ENCODE measurements at regions not wholly inside any gene's neighbourhood (a gene's known extent, or its start where the extent isn't known, plus 50 kb on each side); places are given as distances from the start of the nearest gene placed in this dataset.

DNA sequence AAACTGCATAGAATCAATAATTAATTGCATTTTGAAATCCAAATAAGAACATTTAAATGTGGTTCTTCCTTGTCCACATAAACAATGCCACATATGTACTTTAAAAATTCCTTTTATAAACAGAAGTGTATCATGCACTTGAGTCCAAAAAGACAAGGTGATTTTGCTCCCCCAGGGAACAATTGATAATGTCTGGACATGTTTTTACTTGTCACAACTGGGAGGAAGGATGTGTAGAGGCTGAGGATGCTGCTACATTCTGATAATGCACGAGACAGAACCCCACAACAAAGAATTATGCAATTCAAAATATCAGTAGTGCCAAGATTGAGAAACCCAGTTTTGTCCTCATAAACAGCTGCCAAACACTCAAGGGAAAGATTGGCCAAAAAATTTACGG lies 181.1 kb upstream of the ISL1 start:
- Histone ChIP-seq H3K36me3 (ENCODE audit: insufficient read depth, low read length, poor library complexity, severe bottlenecking) (no peaks in the 10 kb centered on the region), H3K4me3 (ENCODE audit: low read depth, low read length, poor library complexity, severe bottlenecking) (no peak overlapping the region), H3K27me3 (replicated peaks; ENCODE audit: insufficient read depth, low read depth, low read length, poor library complexity) (no peaks in the 10 kb centered on the region), H3K4me1 (ENCODE audit: insufficient read depth, low read length, poor library complexity, severe bottlenecking) (peaks cover 9% of the 10 kb centered on the region), H3K27ac (ENCODE audit: low read depth, low read length, poor library complexity, severe bottlenecking) (no peak overlapping the region), H3K9me3 (ENCODE audit: low read depth, low read length, poor library complexity, severe bottlenecking) (no peaks in the 10 kb centered on the region)
- TF ChIP-seq, protein P1, sequence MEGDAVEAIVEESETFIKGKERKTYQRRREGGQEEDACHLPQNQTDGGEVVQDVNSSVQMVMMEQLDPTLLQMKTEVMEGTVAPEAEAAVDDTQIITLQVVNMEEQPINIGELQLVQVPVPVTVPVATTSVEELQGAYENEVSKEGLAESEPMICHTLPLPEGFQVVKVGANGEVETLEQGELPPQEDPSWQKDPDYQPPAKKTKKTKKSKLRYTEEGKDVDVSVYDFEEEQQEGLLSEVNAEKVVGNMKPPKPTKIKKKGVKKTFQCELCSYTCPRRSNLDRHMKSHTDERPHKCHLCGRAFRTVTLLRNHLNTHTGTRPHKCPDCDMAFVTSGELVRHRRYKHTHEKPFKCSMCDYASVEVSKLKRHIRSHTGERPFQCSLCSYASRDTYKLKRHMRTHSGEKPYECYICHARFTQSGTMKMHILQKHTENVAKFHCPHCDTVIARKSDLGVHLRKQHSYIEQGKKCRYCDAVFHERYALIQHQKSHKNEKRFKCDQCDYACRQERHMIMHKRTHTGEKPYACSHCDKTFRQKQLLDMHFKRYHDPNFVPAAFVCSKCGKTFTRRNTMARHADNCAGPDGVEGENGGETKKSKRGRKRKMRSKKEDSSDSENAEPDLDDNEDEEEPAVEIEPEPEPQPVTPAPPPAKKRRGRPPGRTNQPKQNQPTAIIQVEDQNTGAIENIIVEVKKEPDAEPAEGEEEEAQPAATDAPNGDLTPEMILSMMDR (conservative IDR thresholded peaks at IDR 0.05; ENCODE audit: low read depth, low read length) = no peak
- no peak for TF ChIP-seq EZH2 (IDR thresholded peaks at IDR 0.05; ENCODE audit: borderline replicate concordance, low read depth, low read length, poor library complexity, severe bottlenecking)
- BruUV-seq (replicated peaks) = no TSS peak
- intact Hi-C loops (cut with micrococcal nuclease; ENCODE audit: unreplicated experiment) = no loop called here
- CTCF ChIA-PET = no interaction called here
- POLR2A ChIA-PET (ENCODE audit: low non-redundant PET) = interaction anchor here (0.6 kb wide), 1 partner anchor 1002 kb away, joined by 3 read pairs; no protein-coding TSS in a partner anchor
- no peak for DNase-seq (ENCODE audit: low spot score)

DNA sequence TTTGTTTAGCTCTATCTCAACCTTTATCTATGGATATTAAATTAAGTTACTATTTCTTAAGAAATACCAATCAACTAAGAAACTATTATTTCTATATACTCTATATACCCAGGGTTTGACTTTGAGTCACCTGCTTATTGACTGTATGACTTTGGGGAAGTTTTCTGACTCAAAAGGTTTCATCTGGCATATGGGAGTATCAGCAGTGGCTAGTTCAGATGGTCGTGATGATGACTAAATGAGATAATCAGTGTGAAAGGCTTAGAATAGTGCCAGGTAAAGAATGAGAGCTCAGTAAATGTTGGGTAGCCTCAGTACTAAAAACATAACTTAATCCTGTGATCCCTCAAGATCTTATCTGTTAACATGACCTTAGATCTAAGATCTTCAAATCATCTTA lies 179.7 kb upstream of the ISL1 start:
- no peak overlapping the region for H3K27ac ChIP-seq (ENCODE audit: low read depth, low read length, poor library complexity, severe bottlenecking)
- no peak for DNase-seq (ENCODE audit: low spot score)
- H3K27me3 ChIP-seq (replicated peaks; ENCODE audit: insufficient read depth, low read depth, low read length, poor library complexity) = no peaks in the 10 kb centered on the region
- TF ChIP-seq EZH2 (IDR thresholded peaks at IDR 0.05; ENCODE audit: borderline replicate concordance, low read depth, low read length, poor library complexity, severe bottlenecking) = no peak
- TF ChIP-seq, protein P1 (conservative IDR thresholded peaks at IDR 0.05; ENCODE audit: low read depth, low read length) = no peak
- no TSS peak for BruUV-seq (replicated peaks)
- ChIA-PET POLR2A (ENCODE audit: low non-redundant PET) (no interaction called here), CTCF (no interaction called here)
- no peak overlapping the region for H3K4me3 ChIP-seq (ENCODE audit: low read depth, low read length, poor library complexity, severe bottlenecking)
- H3K36me3 ChIP-seq (ENCODE audit: insufficient read depth, low read length, poor library complexity, severe bottlenecking) = no peaks in the 10 kb centered on the region
- intact Hi-C loops (cut with micrococcal nuclease; ENCODE audit: unreplicated experiment) = no loop called here
- peaks cover 9% of the 10 kb centered on the region for H3K4me1 ChIP-seq (ENCODE audit: insufficient read depth, low read length, poor library complexity, severe bottlenecking)
- H3K9me3 ChIP-seq (ENCODE audit: low read depth, low read length, poor library complexity, severe bottlenecking) = no peaks in the 10 kb centered on the region

DNA sequence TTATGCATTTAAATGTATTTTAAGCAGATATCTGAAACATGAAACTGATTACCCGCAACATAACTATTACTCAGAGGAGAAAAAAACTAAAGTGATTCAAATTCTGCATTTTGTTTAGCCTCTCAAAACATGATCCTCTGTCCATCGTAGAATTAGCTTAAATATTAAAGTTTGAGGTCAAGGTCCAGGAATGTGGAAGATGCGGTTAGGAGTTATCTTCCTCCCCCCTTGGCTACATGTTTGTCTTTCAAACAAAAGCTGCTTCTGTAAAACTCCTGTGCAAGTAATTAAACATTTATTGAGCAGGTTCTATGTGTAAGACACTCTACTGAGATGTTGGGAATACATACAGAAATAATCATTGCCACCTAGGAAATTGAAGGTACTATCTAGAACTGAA lies 175.0 kb upstream of the ISL1 start:
- intact Hi-C loops (cut with micrococcal nuclease; ENCODE audit: unreplicated experiment) = no loop called here
- Histone ChIP-seq H3K27me3 (replicated peaks; ENCODE audit: insufficient read depth, low read depth, low read length, poor library complexity) (no peaks in the 10 kb centered on the region), H3K36me3 (ENCODE audit: insufficient read depth, low read length, poor library complexity, severe bottlenecking) (no peaks in the 10 kb centered on the region), H3K4me3 (ENCODE audit: low read depth, low read length, poor library complexity, severe bottlenecking) (no peak overlapping the region), H3K4me1 (ENCODE audit: insufficient read depth, low read length, poor library complexity, severe bottlenecking) (no peaks in the 10 kb centered on the region), H3K27ac (ENCODE audit: low read depth, low read length, poor library complexity, severe bottlenecking) (no peak overlapping the region), H3K9me3 (ENCODE audit: low read depth, low read length, poor library complexity, severe bottlenecking) (no peaks in the 10 kb centered on the region)
- TF ChIP-seq EZH2 (IDR thresholded peaks at IDR 0.05; ENCODE audit: borderline replicate concordance, low read depth, low read length, poor library complexity, severe bottlenecking) = no peak
- TF ChIP-seq, protein P1 (conservative IDR thresholded peaks at IDR 0.05; ENCODE audit: low read depth, low read length) = no peak
- POLR2A ChIA-PET (ENCODE audit: low non-redundant PET) = no interaction called here
- BruUV-seq (replicated peaks) = no TSS peak
- DNase-seq (ENCODE audit: low spot score) = no peak
- CTCF ChIA-PET = no interaction called here
